ENCODE measurements at regions not wholly inside any gene's neighbourhood (a gene's known extent, or its start where the extent isn't known, plus 50 kb on each side); places are given as distances from the start of the nearest gene placed in this dataset.

GRCh38 chr12:46107591-46107990 is 117.2 kb upstream of the SCAF11 start:
- Histone ChIP-seq H2AFZ (ENCODE audit: low read depth, low read length) (no peak overlapping the region), H3K4me3 (ENCODE audit: low read length) (no peak overlapping the region), H4K20me1 (ENCODE audit: insufficient read depth) (no peaks in the 10 kb centered on the region), H3K27ac (ENCODE audit: low read length) (no peak overlapping the region), H3K79me2 (replicated peaks; ENCODE audit: insufficient read depth, low read length) (no peaks in the 10 kb centered on the region), H3K4me2 (ENCODE audit: low read length) (no peak overlapping the region), H3K27me3 (ENCODE audit: insufficient read depth, low read depth, low read length) (no peaks in the 10 kb centered on the region), H3K9me3 (ENCODE audit: low read length) (no peaks in the 10 kb centered on the region), H3K9me2 (ENCODE audit: insufficient read depth, low read length) (no peaks in the 10 kb centered on the region), H3K9ac (ENCODE audit: low read length) (no peak overlapping the region), H3K36me3 (ENCODE audit: insufficient read depth, low read length) (no peaks in the 10 kb centered on the region), H3F3A (ENCODE audit: insufficient read depth, low read length, poor library complexity, severe bottlenecking) (no peaks in the 10 kb centered on the region)
- TF ChIP-seq TAF1 (IDR thresholded peaks at IDR 0.05; ENCODE audit: low read depth) (no peak), REST (IDR thresholded peaks at IDR 0.05; ENCODE audit: borderline replicate concordance) (no peak), CTCF (IDR thresholded peaks at IDR 0.05; ENCODE audit: poor library complexity, severe bottlenecking) (no peak), POLR2AphosphoS5 (IDR thresholded peaks at IDR 0.05) (no peak), SMC3 (conservative IDR thresholded peaks at IDR 0.05; ENCODE audit: poor library complexity) (no peak), EP300 (conservative IDR thresholded peaks at IDR 0.05; ENCODE audit: poor library complexity, severe bottlenecking) (no peak), RAD21 (conservative IDR thresholded peaks at IDR 0.05) (no peak), MXI1 (conservative IDR thresholded peaks at IDR 0.05; ENCODE audit: poor library complexity, severe bottlenecking) (no peak), EZH2 (IDR thresholded peaks at IDR 0.05; ENCODE audit: borderline replicate concordance, insufficient read depth, low read length, poor library complexity, severe bottlenecking) (no peak)

GRCh38 chr12:46105735-46106134 is 115.4 kb upstream of the SCAF11 start:
- no peaks in the 10 kb centered on the region for H3K36me3 ChIP-seq (ENCODE audit: insufficient read depth, low read length)
- no peaks in the 10 kb centered on the region for H3K9me2 ChIP-seq (ENCODE audit: insufficient read depth, low read length)
- H3K4me3 ChIP-seq (ENCODE audit: low read length) = no peak overlapping the region
- H3K27ac ChIP-seq (ENCODE audit: low read length) = no peak overlapping the region
- no peak overlapping the region for H3K9ac ChIP-seq (ENCODE audit: low read length)
- no peaks in the 10 kb centered on the region for H3F3A ChIP-seq (ENCODE audit: insufficient read depth, low read length, poor library complexity, severe bottlenecking)
- H3K79me2 ChIP-seq (replicated peaks; ENCODE audit: insufficient read depth, low read length) = no peaks in the 10 kb centered on the region
- no peaks in the 10 kb centered on the region for H3K27me3 ChIP-seq (ENCODE audit: insufficient read depth, low read depth, low read length)
- H2AFZ ChIP-seq (ENCODE audit: low read depth, low read length) = no peak overlapping the region
- no peak for TF ChIP-seq EP300 (conservative IDR thresholded peaks at IDR 0.05; ENCODE audit: poor library complexity, severe bottlenecking)
- TF ChIP-seq EZH2 (IDR thresholded peaks at IDR 0.05; ENCODE audit: borderline replicate concordance, insufficient read depth, low read length, poor library complexity, severe bottlenecking) = no peak
- no peak for TF ChIP-seq MXI1 (conservative IDR thresholded peaks at IDR 0.05; ENCODE audit: poor library complexity, severe bottlenecking)
- TF ChIP-seq RAD21 (conservative IDR thresholded peaks at IDR 0.05) = no peak
- TF ChIP-seq SMC3 (conservative IDR thresholded peaks at IDR 0.05; ENCODE audit: poor library complexity) = no peak
- no peak for TF ChIP-seq TAF1 (IDR thresholded peaks at IDR 0.05; ENCODE audit: low read depth)
- no peak for TF ChIP-seq POLR2AphosphoS5 (IDR thresholded peaks at IDR 0.05)
- H3K4me2 ChIP-seq (ENCODE audit: low read length) = no peak overlapping the region
- no peaks in the 10 kb centered on the region for H3K9me3 ChIP-seq (ENCODE audit: low read length)
- no peaks in the 10 kb centered on the region for H4K20me1 ChIP-seq (ENCODE audit: insufficient read depth)
